HG02642 (cell line): ENCODE measurements at regions not wholly inside any gene's neighbourhood (a gene's known extent, or its start where the extent isn't known, plus 50 kb on each side); places are given as distances from the start of the nearest gene placed in this dataset.

Experiments
- ATAC-seq: cut with Tn5 transposase; IDR thresholded peaks from one replicate; pipeline ENCODE4 v1.9.1; 2021; ENCODE audit warnings: mild to moderate bottlenecking; ENCODE audit not compliant: unreplicated experiment, poor library complexity

- no peak for ATAC-seq
These were observed 763.9 kb upstream of the GOLIM4 start for GRCh38 chr3:168859574-168859973.

- ATAC-seq: no peak
These were observed 763.4 kb upstream of the GOLIM4 start for GRCh38 chr3:168859143-168859542.

GRCh38 chr3:168858327-168858726 is 762.6 kb upstream of the GOLIM4 start:
- no peak for ATAC-seq

- ATAC-seq: no peak
These were observed 754.4 kb upstream of the GOLIM4 start for GRCh38 chr3:168850109-168850508.

- ATAC-seq: peak; percentile 62
These were observed 751.7 kb upstream of the GOLIM4 start for GRCh38 chr3:168847291-168847883.

- no peak for ATAC-seq
These were observed 749.3 kb upstream of the GOLIM4 start for GRCh38 chr3:168844894-168845482.

GRCh38 chr3:168844472-168844871 is 748.7 kb upstream of the GOLIM4 start:
- no peak for ATAC-seq

- no peak for ATAC-seq
These were observed 747.8 kb upstream of the GOLIM4 start for GRCh38 chr3:168843481-168843880.

- ATAC-seq: no peak
These were observed 743.9 kb upstream of the GOLIM4 start for GRCh38 chr3:168839653-168840052.

- ATAC-seq: no peak
These were observed 738.8 kb upstream of the GOLIM4 start for GRCh38 chr3:168834558-168834957.

- no peak for ATAC-seq
These were observed 733.2 kb upstream of the GOLIM4 start for GRCh38 chr3:168828943-168829342.

- ATAC-seq: no peak
These were observed 732.8 kb upstream of the GOLIM4 start for GRCh38 chr3:168828536-168828935.

- ATAC-seq: no peak
These were observed 732.3 kb upstream of the GOLIM4 start for GRCh38 chr3:168828014-168828413.

GRCh38 chr3:168824107-168824506 is 728.4 kb upstream of the GOLIM4 start:
- no peak for ATAC-seq

- no peak for ATAC-seq
These were observed 727.7 kb upstream of the GOLIM4 start for GRCh38 chr3:168823466-168823865.

GRCh38 chr3:168820810-168821415 is 725.2 kb upstream of the GOLIM4 start:
- ATAC-seq: no peak

- ATAC-seq: no peak
These were observed 721.5 kb upstream of the GOLIM4 start for GRCh38 chr3:168817177-168817576.

- no peak for ATAC-seq
These were observed 720.2 kb upstream of the GOLIM4 start for GRCh38 chr3:168815946-168816345.

GRCh38 chr3:168813225-168813802 is 717.6 kb upstream of the GOLIM4 start:
- ATAC-seq: no peak

GRCh38 chr3:168812234-168812633 is 716.5 kb upstream of the GOLIM4 start:
- ATAC-seq: no peak

GRCh38 chr3:168808596-168808995 is 712.9 kb upstream of the GOLIM4 start:
- no peak for ATAC-seq

- no peak for ATAC-seq
These were observed 711.7 kb upstream of the GOLIM4 start for GRCh38 chr3:168807448-168807847.
